ENCODE measurements at regions not wholly inside any gene's neighbourhood (a gene's known extent, or its start where the extent isn't known, plus 50 kb on each side); places are given as distances from the start of the nearest gene placed in this dataset.
"Not testable (repeated sequence)": the region's sequence is repeated elsewhere in the genome, so short reads cannot be mapped to it uniquely, and the experiment has no call there.

GRCh38 chr4:12452291-12452690 is 1023.6 kb upstream of the HS3ST1 start:
- DNase-seq (ENCODE audit: low read depth), result no peak

DNA sequence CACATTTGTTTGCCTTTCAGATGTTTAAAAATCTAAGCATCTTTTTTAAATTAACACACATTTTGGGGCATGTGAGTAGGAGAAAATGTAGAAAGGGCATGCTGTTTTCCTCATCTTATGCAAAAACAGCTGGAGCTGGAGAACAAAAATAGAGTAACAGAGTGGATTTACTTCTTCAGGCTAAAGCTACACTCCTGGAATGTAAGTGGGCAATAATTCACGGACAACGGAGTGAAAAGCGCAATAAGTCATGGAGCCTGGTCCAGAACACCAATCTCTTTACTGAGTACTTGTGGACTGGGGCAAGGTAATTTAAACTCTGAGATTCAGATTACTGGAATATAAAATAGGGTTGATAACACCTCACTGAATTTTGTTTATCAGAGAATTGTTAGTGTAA is 1018.8 kb upstream of the HS3ST1 start:
- no peak for DNase-seq (ENCODE audit: low read depth)

DNA sequence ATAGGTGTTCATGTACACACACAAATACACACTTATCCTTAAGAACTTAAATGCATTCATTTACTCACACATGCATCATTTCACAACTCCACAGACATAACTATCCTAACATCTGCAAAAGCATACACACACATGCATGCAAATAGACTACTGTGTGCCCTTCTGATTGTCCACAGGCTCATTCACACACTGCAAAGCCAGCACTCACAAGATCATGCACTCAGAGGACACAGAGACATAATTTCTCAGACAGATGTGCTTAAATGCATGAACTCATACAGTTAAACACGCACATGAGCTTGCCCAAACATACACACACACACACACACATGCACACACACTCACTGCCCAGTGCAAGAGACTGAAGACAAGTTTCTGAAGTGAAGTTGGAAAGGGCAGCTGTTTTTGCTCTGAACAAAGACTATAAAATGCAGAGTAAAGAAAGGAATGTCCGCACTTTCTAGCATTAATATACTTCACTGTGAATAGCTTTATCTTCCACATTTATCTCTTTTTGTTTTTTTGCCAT is 1018.0 kb upstream of the HS3ST1 start:
- no peak for DNase-seq (ENCODE audit: low read depth)

DNA sequence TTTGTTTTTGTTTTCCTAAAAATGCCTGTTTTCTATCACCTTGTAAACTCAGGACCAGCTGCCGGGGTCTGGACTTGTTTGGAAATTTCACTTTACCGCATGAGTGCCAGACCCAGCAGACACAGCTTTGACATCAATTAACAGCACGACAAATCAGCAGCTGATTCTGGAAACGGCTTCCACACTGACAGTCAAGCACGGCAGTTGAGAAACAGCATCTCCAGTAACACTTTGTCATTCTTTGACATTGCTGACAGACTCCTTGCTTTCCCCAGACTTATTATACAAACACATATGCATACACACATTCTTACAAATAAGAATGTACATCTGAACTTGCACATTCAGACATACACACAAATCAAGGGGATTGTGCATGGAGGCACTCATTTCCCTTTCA is 1017.6 kb upstream of the HS3ST1 start:
- no peak for DNase-seq (ENCODE audit: low read depth)

DNA sequence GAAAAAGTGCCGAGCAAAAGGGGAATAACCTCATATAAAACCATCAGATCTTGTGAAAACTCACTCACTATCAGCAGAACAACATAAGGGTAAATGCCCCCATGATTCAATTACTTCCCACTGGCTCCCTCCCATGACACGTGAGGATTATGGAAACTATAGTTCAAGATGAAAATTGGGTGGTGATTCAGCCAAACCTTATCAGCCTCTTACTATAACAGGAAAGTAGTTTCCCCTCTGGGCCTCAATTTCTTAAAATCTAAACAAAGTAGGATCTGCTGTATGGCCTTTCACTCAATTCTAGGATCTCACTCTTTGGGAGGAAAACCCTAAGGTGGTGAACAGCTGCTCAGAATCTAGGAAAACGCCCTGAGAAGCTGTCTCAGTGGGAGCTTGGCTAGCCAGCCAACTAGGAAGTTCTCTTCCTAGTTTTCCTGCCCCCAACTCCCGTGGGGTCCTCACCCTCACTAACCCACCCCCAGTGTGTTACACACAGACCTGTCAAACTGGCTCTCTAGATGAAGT is 1017.1 kb upstream of the HS3ST1 start:
- no peak for DNase-seq (ENCODE audit: low read depth)

GRCh38 chr4:12439633-12440305 is 1011.1 kb upstream of the HS3ST1 start:
- DNase-seq (ENCODE audit: low read depth), result no peak

GRCh38 chr4:12431259-12431658 is 1002.6 kb upstream of the HS3ST1 start:
- DNase-seq (ENCODE audit: low read depth), result not testable (repeated sequence)

GRCh38 chr4:12421364-12421763 is 992.7 kb upstream of the HS3ST1 start:
- no peak for DNase-seq (ENCODE audit: low read depth)

DNA sequence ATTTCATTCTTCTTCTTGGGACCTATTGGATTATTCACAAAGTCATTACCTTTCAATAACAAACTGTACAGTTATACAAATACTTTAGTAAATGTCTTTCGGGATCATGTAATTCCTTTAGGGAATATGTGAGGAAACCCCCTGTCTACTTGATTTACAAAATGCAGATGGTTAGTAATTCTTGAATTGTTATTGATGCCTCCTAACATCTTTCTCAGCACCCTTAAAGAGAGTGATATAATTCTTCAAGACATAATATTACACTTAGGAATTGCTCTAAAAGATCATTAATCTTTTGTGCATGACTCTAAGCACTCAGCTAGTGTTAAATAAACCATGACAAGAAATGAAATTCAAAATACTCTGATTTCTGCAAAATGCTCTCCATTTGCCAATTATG is 988.1 kb upstream of the HS3ST1 start:
- no peak for DNase-seq (ENCODE audit: low read depth)

DNA sequence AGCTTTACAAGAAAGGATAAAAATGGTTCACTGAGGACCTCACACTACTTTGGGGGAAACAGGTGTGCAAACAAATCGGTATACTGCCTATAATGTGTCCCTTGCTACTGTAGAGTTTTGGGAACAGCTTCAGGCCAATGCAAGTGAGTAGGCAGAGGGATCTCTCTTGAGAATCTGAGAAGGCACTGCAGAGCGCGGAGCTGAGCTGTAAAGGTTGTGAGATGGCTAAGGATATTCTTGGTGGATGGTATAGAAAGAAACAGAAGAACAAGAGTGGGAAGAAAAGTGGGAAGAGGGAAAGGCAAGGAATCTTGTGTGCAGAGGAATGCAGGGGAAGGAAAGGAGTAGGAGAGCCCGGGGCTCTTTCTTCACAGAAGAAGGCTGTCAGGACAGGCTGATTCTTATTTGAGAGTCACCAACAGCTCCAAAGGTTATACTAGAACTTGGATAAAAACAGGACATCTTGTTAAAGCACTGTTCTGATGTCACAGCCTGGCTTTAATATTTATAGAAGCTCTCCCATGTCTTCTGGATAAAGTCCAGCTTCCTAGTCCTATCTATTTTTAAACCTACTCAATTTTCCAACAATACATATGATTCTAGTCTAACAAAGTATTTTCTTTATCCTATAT is 985.6 kb upstream of the HS3ST1 start:
- no peak for DNase-seq (ENCODE audit: low read depth)

DNA sequence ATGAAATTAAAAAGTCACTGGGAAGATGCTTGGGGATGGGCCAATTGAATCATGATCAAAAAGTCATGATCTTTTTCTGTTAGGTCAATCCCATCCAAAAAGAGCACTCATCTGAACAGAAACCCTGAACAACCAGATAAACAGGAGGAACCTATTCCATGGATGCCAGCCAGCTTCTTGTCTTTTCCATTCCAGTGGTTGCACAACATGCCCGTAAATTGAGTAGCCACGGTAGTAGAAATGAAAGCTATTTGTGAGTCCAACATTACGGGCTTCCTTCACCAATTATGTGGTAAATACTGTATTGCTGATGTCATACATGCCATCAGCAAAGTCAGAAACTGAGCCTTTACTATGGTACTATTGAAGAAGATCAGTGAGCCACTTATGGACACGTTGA is 982.4 kb upstream of the HS3ST1 start:
- no peak for DNase-seq (ENCODE audit: low read depth)

DNA sequence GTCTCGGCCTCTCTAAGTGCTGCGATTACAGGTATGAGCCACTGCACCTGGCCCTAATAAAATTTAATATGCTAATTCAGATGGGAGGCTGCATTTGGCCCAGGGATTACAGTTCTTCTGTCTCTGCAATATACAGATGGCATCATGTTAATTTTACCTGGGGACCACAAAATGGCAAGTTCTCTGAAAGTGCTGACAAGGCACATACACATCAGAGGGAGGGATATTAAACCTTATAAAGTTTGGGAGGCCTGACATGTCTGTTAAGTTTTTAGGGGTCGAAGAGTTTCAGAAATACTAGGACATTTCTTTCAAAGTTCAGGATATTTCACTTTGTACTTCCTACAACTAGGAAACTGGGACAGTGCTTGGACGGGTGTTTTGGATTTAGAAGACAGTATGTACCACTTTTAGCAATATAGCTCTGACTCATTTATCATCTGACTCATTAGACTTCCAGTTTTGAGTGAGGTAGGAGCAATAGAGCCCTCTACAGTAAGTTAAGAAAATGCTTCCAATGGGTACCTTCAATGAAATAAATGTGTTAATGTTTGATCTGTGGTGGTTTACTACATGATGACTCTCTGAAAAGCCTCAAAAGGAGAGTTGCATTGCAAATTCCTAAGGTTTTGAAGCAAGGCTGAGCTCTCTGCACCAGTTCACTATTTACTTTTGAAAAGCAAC is 981.0 kb upstream of the HS3ST1 start:
- DNase-seq (ENCODE audit: low read depth), result peak; percentile 13

- DNase-seq (ENCODE audit: low read depth), result no peak
Observed at GRCh38 chr4:12408364-12408763, 979.7 kb upstream of the HS3ST1 start.

DNA sequence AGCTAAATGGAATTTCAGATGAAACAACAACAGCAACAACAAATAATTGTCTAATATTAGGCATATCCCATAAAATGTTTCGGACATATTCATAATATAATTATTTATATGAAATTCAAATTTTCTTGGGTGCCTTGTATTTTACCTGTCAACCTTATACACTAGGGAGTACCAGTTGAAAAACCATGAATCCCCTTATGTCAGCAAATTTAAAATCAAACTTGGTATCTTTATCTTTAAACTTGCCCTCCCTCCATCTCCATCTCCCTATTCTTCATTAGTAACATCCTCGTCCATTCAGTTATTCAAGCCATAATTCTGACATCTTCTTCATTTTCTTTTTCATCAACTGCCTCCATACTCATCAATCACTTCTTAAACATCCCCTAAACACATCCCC is 974.5 kb upstream of the HS3ST1 start:
- DNase-seq (ENCODE audit: low read depth), result no peak

DNA sequence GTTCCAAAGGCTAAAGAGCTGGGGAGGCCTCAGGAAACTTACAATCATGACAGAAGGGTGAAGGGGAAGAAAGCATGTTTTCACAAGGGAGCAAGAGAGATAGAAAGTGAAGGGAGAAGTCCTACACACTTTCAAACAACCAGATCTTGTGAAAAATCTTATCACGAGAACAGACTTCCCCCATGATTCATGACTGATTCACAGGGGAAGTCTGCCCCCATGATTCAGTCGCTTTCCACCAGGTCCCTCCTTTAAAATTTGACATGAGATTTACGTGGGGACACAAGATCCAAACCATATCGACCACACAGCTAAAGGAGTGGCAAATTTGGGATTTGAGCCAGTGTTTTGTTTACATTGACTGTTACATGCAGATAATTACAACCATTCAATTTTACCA is 971.1 kb upstream of the HS3ST1 start:
- DNase-seq (ENCODE audit: low read depth), result no peak

DNA sequence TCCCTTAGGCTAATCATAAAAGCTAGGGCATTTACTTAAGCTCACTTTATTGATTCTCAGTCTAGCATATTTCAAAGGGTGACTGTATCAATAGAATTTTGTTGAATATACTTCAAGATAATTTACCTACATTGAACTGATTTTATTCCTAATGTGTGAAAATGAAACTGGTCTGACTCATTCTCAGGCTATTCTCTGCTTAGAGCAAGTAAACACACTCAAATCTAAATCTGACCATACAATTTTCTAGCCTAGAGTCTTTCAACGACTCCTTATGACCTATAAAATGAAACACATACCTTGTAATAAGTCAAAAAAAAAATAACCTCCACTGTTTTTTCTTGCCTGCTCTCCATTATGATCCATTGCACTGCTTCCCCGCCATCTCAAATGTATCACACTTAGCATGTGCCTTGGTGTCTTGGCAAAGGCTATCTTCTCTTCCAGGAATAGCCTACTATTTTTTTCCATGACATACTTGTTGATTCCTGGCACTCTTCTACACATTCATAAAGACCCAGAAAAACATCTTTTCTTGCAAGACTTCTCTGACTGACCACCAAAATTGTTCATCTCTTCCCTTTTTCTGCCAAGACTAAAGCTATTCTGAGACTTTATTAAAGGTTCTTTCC is 965.1 kb upstream of the HS3ST1 start:
- DNase-seq (ENCODE audit: low read depth), result no peak

DNA sequence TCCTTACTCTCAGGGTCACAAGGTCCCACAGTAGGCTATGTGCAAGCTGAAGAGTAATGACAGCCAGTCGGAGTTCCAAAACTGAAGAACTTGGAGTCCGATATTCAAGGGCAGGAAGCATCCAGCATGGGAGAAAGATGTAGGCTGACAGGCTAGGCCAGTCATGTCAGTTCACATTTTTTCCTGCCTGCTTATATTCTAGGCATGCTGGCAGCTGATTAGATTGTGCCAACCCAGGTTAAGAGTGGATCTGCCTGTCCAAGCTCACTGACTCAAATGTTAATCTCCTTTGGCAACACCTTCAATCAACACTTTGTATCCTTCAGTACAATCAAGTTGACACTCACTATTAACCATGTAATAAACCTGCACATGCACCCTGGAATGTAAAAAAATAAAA is 960.9 kb upstream of the HS3ST1 start:
- no peak for DNase-seq (ENCODE audit: low read depth)

DNA sequence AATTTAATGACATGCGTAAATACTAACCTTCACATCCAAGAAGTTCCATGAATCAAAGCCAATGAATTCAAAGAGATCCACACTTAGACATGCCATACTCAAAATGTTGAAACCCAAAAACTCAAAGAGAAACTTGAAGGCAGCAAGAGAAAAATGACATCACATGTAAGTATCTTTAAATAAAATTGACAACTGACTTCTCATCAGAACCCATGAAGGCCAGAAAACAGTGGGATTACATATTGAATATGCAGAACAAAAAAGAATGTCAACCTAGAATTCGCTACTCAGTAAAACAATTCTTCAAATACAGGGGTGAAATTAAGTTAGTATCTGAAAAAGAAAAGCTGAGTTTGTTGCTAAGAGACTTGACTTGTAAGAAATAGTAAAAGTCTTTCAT is 953.9 kb upstream of the HS3ST1 start:
- no peak for DNase-seq (ENCODE audit: low read depth)

- no peak for DNase-seq (ENCODE audit: low read depth)
Observed at GRCh38 chr4:12379191-12379590, 950.5 kb upstream of the HS3ST1 start.

DNA sequence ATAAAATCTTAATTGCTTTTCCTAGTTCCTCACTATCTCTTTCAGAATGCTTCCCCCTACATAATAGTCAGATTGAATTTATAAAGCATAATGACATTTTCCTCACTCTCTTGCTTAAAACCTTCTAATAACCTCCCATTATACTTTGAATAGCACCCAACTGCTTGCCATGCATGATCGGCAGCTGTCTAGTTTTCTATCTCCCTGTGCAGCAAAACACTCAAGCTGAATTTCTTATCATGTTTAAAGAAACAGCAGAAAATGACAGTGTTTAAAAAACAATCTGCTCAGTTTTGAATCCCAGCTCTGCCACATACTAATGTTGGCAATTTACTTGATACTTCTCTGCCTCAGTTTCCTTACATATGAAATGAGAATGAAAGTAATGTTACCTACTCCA is 947.1 kb upstream of the HS3ST1 start:
- DNase-seq (ENCODE audit: low read depth), result no peak

GRCh38 chr4:12365869-12366268 is 937.2 kb upstream of the HS3ST1 start:
- not testable (repeated sequence) for DNase-seq (ENCODE audit: low read depth)

- DNase-seq (ENCODE audit: low read depth), result no peak
Observed at GRCh38 chr4:12360391-12360790, 931.7 kb upstream of the HS3ST1 start.

DNA sequence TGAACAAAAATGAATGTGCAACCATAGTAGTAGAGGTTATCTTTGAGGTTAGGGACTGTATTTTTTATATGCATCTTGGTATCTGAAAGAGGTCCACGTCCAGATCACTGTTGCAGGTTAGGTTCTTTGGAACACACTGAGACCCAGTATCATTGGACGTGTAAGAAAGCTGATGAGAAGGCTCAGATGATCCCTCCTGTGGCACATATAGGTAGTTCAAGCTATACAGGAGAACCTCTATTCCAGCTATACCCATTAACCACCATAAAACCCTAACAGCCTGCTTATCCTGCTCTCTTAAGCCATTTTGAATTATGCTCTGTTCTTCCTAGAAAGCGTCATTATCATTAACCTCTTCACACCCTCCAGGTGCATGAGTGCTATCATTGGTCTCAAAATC is 930.7 kb upstream of the HS3ST1 start:
- DNase-seq (ENCODE audit: low read depth), result no peak
